ENCODE measurements at regions not wholly inside any gene's neighbourhood (a gene's known extent, or its start where the extent isn't known, plus 50 kb on each side); places are given as distances from the start of the nearest gene placed in this dataset.
"Not testable (repeated sequence)": the region's sequence is repeated elsewhere in the genome, so short reads cannot be mapped to it uniquely, and the experiment has no call there.

- DNase-seq (ENCODE audit: low spot score): no peak
These were observed 114.6 kb downstream of the VEGFA start for GRCh38 chr6:43884652-43885022.

- DNase-seq (ENCODE audit: low spot score): no peak
These were observed 114.0 kb downstream of the VEGFA start for GRCh38 chr6:43883847-43884651.

- not testable (repeated sequence) for DNase-seq (ENCODE audit: low spot score)
These were observed 112.9 kb downstream of the VEGFA start for GRCh38 chr6:43882690-43883448.

- no peak for DNase-seq (ENCODE audit: low spot score)
These were observed 110.5 kb downstream of the VEGFA start for GRCh38 chr6:43880236-43881137.

- no peak for DNase-seq (ENCODE audit: low spot score)
These were observed 109.7 kb downstream of the VEGFA start for GRCh38 chr6:43879722-43880121.

- DNase-seq (ENCODE audit: low spot score): peak; percentile 13
These were observed 108.9 kb downstream of the VEGFA start for GRCh38 chr6:43878823-43879495.

DNA sequence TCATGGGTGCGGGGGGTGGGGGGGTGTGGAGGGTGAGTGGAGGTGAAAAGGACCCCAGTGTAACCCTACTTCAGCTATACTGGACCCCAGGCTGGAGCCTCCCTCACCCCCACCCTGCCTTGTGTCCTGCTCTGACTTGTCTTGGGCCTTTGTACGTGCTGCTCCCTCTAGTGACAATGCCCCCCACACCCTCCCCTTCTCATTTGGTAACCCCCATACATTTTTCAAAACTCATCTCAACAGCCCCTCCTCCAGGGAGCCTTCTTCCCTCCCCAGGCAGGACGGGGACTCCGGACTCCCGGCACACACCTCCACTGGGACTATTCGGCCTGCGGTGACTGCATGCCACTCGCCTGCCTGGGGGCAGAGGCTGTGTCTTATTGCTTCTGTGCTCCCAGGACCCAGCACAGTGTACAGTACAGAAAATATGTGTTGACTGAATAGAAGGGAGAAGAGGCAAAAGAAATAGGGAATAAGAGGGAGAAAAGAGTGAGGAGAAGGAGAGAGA, 108.2 kb downstream of the VEGFA start:
- no peak for DNase-seq (ENCODE audit: low spot score)

DNA sequence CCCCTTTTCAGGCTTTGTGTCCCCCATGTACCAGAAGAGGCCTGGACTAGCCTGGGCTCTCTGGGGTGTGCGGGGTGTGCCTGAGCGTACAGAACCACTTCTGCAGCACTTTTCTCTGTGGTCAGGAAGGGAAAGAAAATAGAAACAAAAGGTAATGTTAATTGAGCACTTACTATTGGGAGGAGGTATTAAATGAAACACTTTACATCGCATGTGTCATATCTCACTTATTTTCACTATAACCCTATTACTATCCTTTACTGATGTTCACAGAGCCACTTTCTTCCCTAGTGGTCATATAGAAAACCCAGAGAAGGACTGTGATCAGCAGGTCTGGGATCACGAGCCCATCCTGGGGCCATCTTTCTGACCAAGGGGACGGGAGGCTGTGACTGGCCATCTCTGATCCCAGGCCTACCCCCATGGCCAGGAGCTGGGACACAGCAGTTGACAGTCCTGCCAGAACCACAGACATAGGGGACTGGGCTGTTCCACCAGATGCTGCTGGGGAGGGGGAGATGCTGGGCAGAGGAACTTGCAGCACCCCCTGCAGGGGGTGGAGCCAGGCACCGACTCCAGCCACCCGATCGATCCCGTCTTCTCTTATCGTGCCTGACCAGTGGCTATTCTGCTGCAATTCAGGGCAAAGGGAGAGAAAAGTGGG, 107.6 kb downstream of the VEGFA start:
- no peak for DNase-seq (ENCODE audit: low spot score)

DNA sequence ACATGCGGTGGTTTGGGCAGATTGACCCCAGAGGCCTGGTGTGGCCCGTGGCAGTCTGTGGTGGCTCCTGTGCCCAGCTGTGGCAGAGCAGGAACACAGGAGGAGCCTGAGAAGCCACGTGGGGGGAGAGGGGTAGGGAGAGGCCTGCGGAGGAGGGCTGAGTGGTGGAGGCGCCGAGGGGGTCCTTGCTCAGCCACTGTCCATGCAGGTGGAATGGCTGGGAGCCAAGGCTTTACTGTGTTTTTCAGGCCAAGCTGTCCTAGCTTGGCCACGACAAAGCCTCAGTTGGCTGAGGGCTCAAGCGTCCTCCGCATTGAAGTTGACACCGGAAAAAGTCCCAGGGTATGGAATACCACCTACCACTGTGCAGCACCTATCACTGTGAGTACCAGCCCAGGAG, 107.0 kb downstream of the VEGFA start:
- DNase-seq (ENCODE audit: low spot score): no peak

GRCh38 chr6:43876602-43877001, 106.6 kb downstream of the VEGFA start:
- no peak for DNase-seq (ENCODE audit: low spot score)

DNA sequence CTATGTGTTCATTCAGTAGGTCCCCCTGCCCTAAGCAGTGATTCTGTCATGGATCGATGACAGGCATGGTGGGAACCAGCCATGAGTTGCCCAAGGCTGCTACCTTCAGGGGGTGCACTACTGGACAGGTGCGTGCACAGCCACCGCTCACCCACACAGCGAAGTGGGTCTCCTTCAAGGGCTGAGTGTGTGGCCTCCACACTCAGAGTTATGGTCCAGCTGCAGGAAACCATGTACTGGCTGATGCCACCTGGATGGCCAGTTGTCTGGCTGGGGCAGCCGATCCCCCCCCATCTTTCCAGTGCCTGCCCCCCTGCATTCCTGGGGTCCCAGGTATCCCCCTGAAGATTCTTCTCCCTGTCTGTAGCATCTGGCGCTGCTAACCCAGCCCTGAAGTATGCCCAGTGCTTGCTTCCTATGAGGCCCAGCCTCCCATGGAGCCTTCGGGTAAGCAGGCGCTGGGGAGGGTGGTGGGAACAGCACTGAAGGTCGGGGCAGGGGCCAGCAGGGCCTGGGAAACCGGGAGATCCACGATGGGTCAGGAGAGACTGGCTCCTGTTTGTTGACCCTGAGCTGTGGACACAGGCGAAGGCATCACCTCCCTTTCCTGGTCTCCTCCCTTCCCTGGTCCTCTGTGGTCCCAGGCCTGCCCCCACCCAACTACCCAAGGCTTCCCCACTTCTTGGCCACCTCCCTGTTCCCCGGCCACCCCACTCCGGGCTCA, 106.0 kb downstream of the VEGFA start:
- no peak for DNase-seq (ENCODE audit: low spot score)

DNA sequence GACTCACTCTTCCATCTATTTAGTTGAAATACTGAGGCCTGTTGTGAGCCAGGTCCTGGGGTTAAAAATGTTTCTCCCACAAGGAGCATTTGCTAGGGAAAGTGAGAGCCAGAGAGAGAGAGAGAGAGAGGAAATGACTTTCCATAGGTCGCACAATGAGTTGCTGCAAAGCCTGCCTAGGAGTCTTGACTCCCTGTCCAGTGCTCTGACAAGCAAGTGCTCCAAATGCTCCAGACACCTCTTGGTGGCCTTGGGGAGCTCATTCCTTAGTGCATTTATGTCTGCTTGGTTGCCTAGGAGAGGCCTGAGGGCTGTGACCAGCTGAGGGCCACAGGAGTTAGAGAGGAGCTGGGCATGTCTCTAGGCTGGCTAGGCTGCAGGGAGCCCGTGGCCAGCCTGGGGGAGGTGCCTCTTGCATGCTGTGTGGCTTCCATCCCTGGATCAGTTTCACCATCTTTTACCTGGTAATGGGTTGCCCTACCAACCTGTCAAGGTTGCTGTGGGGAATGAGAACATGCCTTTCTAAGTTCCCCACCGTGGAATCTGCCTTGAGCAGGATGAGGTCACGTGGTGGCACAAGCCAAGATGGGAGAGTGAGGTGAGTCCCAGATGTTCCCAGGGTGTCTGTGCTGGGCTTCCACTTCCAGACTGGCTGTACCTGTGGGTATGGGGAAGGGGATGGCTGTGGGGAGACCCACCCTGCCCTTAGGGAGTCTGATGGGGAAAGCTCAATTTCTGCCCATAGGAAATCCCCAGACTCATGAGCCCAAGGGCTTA, 105.0 kb downstream of the VEGFA start:
- DNase-seq (ENCODE audit: low spot score): no peak

DNA sequence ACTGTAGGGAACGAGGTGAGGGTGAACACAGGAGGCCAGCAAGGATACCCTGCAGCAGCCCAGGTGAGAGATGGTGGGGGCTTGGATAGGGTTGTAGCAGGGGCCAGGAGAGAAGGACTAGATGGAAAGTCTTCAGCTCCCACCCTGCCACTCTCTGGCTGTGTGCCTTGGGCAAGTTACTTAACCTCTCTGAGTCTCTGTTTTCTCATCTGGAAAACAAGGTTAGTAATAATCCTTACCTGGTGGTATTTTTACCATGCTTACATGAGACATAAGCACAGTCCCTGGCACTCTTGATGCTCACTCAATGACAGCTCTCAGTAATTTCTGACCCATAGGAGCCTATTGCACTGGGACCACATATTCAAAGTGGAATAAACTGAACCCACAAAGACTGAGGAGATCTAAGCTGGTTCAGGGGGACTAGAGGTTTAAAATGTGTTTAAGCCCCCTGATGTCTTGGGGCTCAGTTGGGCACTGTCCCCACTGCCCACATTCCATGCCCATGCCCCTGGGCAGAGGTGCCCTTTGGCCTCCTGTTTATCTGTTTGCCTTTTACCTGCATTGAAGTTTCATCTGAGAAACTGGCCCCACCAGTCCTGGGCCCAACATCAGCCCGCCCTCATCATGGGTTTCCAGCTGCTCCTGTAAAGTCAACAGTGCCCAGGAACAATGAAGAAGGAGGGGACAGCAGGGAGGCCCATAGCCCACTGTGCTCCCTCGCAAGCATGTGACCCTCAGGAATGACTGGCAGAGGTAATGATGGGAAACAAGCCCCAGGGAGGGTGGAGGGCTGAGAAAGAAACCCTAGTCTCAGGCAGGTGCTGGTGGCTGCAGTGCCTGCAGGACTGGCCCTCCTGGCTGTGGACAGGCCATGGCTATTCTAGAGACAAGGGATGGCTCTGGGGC, 104.0 kb downstream of the VEGFA start:
- no peak for DNase-seq (ENCODE audit: low spot score)

- DNase-seq (ENCODE audit: low spot score): no peak
These were observed 101.9 kb downstream of the VEGFA start for GRCh38 chr6:43871933-43872332.

- no peak for DNase-seq (ENCODE audit: low spot score)
These were observed 101.3 kb downstream of the VEGFA start for GRCh38 chr6:43871284-43871683.

DNA sequence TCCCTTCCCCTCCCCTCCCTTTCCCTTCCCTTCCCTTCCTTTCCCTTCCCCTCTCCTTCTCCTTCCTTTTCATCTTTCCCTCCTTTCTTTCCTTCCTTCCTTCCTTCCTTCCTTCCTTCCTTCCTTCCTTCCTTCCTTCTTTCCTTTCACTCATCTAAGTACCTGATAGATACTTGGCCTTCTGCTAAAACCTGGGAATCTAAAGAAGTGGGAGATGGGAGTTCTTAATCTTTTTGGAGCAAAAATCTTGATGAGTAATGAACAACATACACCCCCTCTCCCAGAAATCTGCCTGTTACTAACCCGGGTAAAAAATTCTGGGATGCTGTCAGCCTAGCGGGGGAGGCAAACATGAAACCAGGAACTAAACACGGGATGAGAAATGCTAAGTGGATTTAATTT, 100.7 kb downstream of the VEGFA start:
- DNase-seq (ENCODE audit: low spot score): no peak

GRCh38 chr6:43869792-43870659, 100.0 kb downstream of the VEGFA start:
- no peak for DNase-seq (ENCODE audit: low spot score)
